AG09319 (cell line): ENCODE measurements at regions not wholly inside any gene's neighbourhood (a gene's known extent, or its start where the extent isn't known, plus 50 kb on each side); places are given as distances from the start of the nearest gene placed in this dataset.

Experiments
- DNase-seq: peaks from one replicate; pipeline ENCODE4 v3.0.0-alpha.2; 2010; ENCODE audit warnings: low read depth; ENCODE audit errors: extremely low read depth
- TF ChIP-seq, protein P1 (sequence below): IDR thresholded peaks from 2 replicates; pipeline ENCODE4 v1.5.1; 2011; ENCODE audit warnings: low read depth, mild to moderate bottlenecking, inconsistent platforms, low read length, moderate library complexity

DNA sequence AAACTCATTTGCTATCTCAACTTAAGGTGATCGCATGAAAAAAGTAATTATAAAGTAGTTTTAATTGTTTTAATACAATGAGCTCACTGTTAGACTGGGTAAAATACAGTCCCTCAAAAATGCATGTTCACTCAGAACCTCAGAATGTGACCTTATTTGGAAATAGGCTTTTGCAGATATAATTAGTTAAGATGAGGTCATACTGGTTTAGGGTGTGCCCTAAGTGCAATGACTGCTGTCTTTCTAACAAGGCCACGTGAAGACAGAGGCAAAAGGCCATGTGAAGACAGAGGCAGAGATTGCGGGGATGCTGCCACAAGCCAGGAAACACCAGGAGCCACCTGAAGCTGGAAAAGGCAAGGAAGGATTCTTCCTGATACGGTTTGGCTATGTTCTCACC lies 262.1 kb downstream of the NKX6-1 start:
- TF ChIP-seq, protein P1, sequence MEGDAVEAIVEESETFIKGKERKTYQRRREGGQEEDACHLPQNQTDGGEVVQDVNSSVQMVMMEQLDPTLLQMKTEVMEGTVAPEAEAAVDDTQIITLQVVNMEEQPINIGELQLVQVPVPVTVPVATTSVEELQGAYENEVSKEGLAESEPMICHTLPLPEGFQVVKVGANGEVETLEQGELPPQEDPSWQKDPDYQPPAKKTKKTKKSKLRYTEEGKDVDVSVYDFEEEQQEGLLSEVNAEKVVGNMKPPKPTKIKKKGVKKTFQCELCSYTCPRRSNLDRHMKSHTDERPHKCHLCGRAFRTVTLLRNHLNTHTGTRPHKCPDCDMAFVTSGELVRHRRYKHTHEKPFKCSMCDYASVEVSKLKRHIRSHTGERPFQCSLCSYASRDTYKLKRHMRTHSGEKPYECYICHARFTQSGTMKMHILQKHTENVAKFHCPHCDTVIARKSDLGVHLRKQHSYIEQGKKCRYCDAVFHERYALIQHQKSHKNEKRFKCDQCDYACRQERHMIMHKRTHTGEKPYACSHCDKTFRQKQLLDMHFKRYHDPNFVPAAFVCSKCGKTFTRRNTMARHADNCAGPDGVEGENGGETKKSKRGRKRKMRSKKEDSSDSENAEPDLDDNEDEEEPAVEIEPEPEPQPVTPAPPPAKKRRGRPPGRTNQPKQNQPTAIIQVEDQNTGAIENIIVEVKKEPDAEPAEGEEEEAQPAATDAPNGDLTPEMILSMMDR = no peak
- no peak for DNase-seq

DNA sequence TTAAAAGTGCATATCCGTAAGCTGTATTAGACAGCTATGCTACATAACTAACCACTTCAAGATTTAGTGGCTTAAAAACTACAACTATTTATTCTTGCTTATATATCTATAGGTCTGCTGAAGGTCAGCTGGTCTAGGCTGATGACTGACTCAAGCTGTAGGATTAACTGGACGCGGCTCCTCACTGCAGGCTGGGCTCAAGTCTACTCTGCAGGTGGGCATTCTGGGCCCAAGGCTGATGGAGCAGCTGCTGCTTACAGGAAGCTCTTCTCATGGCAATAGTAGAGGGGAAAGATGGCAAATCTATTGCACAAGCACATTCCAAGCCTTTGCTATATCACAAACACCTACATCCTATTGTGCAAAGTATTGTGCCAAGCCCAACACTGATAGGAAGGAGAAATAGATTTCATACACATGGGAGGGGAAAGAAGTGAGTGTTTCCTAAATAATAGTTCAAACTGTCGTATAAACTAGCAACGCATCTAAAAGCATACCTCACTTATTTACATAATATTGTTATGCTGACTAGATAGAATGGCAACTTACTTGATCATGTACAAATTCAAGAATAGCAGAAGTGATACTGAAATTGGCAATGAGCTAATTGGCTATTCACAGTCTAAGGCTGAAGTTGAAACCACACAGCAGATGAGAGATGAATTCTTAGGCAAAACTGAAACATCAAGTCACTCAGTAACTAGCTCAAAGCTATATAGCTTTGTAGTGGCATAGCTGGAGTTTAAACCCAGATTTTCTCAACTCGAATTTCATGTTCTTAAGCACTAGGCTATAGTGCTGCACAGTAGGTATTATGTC lies 263.8 kb downstream of the NKX6-1 start:
- DNase-seq = no peak
- TF ChIP-seq, protein P1 = no peak

DNA sequence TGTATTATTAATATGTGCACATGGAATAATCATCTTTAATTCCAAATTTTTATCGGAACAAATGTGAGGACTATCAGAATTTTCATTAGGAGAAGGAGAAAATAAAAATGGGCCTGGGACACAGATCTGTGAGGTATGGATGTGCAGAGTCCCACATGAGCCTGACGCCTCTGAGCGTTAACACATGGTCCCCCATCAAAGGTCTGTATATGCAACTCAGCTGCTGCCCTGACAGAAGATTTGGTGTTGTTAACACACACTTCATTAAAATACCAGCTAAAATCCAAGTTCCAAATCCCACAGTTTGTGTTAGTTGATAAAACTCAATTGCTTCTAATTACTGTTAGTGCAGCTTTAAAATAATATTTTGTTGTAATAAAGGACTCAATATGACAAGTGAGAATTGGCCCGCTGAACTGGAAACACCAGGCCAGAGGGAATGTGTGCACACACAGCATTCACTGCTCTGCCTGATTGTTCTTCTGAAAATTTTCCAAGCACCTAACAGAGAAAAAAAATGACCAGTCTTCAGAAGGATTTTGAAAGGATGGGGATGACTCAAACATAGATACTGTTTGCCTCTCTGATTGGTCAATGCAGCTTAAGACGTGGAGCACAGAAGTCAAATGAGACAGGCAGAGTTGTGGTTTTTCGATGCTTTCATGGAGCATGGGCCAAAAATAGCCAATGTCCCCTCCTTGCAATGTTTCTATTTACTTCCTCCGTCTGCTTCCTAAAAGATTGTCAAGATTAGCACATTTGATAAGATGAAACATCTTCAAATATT lies 266.6 kb downstream of the NKX6-1 start:
- TF ChIP-seq, protein P1 = no peak
- DNase-seq = no peak

DNA sequence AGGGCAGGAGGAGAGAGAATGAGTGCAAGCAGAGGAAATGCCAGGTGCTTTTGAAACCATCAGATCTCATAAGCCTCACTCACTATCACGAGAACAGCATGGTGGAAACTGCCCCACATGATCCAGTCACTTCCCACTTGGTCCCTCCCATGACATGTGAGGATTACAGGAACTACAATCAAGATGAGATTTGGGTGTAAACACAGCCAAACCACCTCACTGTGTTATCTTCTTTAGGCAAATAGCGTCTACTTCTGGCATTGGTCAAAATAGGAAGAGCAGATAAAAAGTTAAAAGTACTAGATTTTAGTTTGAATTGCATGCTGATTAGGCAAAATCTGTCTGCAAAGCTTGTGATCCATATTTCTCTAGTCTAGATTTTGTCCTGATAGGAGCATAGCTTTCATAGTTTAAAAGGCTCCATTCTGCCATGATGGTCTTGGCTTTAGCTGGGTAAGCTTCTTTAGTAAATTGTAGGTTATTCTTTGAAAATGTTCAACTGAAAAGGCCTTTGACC lies 267.5 kb downstream of the NKX6-1 start:
- no peak for DNase-seq
- TF ChIP-seq, protein P1 = no peak

DNA sequence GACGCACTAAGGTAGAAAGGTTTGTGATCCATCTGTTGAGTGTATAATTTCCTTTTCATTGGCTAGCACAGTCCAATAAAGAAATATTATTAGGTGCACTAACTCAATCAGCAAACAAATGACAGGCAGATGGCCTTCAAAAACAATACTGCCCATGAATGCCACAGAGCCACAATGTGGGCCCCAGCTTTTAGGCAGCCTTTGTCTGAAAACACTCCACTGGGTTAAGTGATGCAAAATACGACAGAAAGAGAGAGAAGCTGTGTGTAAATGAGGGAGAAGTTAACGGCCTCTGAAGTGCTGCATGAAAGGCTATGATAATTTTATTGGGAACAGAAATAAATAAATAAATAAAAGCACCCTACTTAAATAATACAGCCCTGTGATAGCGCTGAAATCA lies 274.6 kb downstream of the NKX6-1 start:
- TF ChIP-seq, protein P1 = no peak
- DNase-seq = no peak

DNA sequence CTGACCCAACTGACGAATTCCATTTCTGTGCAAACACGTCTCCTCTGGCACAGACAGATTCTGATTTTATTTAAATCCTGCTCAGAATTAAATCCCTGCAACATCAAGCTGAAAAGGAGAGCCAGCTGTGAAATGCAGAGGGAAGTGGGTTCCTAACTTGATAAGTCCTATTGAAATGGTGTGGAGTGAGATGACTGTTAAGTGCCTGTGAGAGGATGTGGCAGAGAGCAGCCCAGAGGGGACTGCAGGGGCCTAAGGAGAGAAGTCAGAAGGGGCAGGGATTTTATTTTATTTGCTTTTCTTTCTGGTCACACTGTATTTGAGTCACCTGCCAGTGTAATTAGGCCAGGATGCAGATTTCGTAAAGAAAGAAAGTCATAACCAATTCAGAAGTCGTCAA lies 277.4 kb downstream of the NKX6-1 start:
- DNase-seq = no peak
- TF ChIP-seq, protein P1 = no peak

DNA sequence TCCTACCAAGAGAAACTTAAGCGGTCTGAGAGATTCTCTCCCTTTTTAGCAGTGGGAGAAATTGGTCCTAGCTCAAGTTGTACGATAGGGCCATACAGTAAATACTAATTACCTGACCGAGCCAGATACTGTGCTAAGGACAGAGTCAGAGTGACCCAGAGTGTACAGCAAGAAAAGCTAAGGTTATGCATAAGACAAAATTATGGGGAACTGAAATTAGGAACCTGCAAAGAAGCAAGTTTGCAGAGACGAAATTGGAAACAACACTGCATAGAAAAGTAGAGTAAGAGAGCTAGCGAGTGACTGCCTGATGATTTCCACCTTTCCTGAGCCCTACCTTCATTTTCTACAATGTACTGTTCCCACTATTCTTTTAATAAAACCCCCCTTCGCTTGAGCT lies 278.1 kb downstream of the NKX6-1 start:
- TF ChIP-seq, protein P1 = no peak
- DNase-seq = no peak
